Inflammatory macrophage treated with lipopolysaccharide for 4 hours (primary cell): ENCODE measurements at regions not wholly inside any gene's neighbourhood (a gene's known extent, or its start where the extent isn't known, plus 50 kb on each side); places are given as distances from the start of the nearest gene placed in this dataset.

Experiments
- DNase-seq: peaks from one replicate; pipeline ENCODE4 v3.0.0-alpha.2; 2020

GRCh38 chr4:113849771-113850170 lies 88.2 kb upstream of the CAMK2D start:
- no peak for DNase-seq

DNA sequence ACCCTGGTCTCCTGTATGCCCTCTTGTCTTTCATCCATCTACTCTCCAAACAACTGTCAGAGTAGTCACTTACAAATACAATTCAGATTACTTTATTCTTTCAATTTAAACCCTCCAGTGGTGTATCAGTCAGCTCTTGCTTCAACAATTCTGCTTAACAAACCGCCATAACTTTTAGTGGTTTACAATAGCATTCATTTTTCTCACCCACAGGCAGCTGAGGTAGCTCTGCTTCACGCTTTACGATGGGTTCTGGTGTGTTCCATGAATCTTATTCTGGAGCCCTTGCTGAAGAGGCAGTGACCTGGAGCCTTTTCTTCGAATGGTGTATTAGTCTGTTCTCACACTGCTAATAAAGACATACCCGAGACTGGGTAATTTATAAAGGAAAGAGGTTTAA lies 86.2 kb upstream of the CAMK2D start:
- DNase-seq = no peak

- DNase-seq = no peak
Observed at GRCh38 chr4:113846433-113846832, 84.9 kb upstream of the CAMK2D start.

GRCh38 chr4:113845138-113845537 lies 83.6 kb upstream of the CAMK2D start:
- DNase-seq = no peak

DNA sequence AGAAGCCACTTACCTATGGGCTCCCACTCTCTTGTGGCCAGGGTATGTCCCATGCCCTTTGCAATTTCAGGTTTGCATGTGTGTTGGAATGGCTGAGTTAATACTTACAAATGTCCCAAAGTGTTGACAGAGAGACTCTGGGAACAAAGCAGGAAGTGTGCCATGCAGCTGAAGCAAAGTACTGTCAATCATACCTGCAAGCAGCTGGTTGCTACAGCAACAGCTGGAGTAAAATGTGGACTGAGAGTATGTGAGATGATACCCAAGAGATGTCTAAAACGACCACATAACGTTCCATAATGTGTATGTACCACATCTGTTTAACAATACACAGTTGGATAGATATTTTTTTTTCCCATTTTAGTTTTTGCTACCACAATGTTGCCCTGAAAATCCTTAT lies 82.8 kb upstream of the CAMK2D start:
- no peak for DNase-seq

GRCh38 chr4:113840861-113841260 lies 79.3 kb upstream of the CAMK2D start:
- no peak for DNase-seq

DNA sequence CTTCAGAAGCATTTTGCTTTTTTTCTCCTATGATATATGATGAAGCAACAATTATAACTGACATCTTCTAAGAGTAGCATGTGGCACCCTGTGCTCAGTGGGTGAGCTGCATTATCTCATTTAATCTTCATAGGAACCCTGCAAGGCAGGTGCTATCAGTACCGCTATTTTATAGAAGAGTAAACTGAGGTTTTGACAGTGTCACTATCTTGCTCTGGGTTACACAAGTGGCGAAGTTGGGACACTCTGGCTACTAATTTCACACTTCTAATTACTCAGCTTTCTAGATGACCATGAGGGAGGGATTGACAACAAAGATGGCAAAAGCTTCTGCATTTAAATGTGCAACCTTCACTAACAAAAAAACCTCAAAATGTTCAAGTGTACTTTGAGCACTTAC lies 76.9 kb upstream of the CAMK2D start:
- DNase-seq = peak; percentile 68

DNA sequence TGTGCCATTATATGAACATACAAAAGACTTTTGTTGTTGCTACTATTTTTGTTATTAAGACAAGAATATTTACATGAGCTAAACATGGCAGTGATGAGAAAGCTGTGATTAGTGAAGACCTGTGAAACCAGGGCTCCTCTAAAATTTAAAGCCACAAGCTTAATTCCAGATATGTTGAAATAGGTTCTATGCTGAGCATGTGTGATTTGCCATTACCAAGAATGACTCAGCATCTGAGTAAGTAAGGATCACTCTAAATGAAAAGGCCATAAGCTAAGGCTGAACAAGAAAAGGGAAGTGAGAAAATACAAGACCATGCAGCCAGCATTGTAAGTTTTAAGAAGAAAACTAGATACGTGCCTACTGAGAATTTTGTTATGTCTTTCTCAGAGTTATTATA lies 75.9 kb upstream of the CAMK2D start:
- DNase-seq = peak; percentile 95

GRCh38 chr4:113835005-113835404 lies 73.5 kb upstream of the CAMK2D start:
- no peak for DNase-seq

DNA sequence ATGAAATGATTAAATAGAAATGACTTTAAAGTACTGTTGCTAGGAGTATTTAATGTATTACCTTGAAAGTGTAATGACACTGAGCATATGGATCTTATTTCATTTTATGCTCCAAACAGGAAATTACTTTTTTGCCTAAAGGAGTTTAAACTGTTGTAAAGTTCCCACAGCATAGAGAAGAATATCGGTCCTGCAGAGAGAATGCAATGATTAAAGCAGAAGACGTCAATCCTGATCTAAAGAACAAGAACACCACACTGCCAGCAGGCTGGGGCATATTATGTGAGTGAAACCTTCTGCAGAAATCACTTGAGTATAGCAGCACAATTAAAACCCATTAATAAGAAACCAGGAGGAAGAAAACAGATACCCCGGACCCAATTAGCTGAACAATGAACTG lies 72.8 kb upstream of the CAMK2D start:
- no peak for DNase-seq

GRCh38 chr4:113832803-113833202 lies 71.3 kb upstream of the CAMK2D start:
- peak; percentile 63 for DNase-seq

DNA sequence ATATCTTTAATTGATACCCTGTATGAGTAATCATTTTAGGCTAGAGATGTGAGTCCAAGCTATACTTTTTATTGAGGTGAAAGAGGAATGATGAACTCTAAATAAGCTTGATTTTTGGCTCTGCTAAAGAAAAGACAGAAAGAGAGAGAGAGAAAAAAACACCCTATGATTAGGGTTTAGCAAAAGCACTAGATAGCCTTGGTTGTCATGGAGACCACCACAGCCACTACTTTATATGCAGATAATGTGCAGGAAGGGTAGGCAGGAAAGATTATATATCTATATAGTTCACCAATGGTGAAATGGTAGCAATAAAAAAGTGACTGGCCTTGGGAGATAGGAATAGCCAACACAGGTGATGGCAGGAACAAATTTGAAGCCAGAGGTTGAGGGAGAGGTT lies 69.9 kb upstream of the CAMK2D start:
- DNase-seq = no peak

GRCh38 chr4:113828702-113829101 lies 67.2 kb upstream of the CAMK2D start:
- no peak for DNase-seq

DNA sequence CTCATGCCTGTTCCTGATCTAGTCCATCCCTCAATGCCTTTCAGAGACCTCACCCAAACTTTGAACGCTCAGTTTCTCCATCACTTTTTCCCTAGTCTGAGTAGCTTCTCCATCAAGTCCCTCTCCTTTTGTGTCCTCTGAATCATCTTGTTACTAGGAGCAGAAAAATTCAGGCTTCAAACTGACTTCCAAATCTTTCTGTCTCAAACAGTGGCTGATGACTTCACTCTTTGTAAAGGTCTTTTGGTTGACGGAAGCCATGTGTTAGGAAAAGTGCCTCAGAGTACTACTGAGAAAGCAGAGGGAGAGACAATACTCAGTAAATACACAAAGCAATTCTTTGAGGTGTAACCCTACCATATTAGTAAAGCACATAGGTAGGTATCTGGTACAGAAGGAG lies 65.7 kb upstream of the CAMK2D start:
- DNase-seq = no peak

DNA sequence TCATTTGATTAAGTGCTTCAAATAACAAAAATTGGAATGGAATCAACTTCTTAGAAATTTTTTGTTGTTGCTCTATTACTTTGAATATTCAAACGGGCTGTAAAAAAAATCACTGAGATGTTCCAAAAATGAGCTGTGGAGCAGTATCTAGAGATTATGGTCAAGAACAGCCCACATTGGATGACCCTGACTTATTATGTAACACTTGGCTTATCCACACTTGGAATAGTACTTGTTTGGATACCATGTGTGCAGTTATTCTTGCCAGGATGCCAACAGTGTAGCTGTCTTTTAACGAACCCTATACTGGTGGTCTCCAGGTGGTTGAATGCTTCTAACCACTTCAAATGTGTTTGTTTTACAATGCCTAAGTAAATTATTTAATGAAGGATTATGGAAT lies 64.9 kb upstream of the CAMK2D start:
- DNase-seq = no peak

GRCh38 chr4:113825272-113825671 lies 63.7 kb upstream of the CAMK2D start:
- peak; percentile 56 for DNase-seq

- peak; percentile 63 for DNase-seq
Observed at GRCh38 chr4:113824396-113824795, 62.9 kb upstream of the CAMK2D start.

GRCh38 chr4:113823291-113823659 lies 61.7 kb upstream of the CAMK2D start:
- DNase-seq = peak; percentile 92

- DNase-seq = peak; percentile 75
Observed at GRCh38 chr4:113822555-113823290, 61.2 kb upstream of the CAMK2D start.

- DNase-seq = no peak
Observed at GRCh38 chr4:113821856-113822255, 60.3 kb upstream of the CAMK2D start.

- no peak for DNase-seq
Observed at GRCh38 chr4:113820108-113820507, 58.6 kb upstream of the CAMK2D start.

DNA sequence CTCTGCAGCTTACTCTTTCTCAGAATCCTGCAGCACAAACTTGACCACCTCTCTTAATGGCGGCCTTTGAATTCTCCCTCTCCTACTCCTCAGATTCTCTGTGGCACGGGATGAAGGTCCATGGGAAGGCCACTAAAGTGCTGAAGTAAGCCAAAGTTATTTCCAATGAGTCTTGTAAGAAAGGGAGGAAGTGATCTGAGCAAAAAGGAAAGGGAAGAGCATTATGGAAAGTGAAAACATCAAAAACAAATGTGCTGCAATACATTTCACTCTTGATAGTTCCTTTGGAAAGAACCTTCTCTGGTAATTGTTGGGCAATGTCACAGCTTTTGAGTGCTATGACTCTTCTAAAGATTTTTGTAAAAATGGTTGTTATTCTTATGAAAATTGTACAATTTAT lies 54.3 kb upstream of the CAMK2D start:
- DNase-seq = peak; percentile 96

GRCh38 chr4:113811359-113811758 lies 49.8 kb upstream of the CAMK2D start:
- peak; percentile 86 for DNase-seq
